Endodermal cell (in vitro differentiated cells): ENCODE measurements at regions not wholly inside any gene's neighbourhood (a gene's known extent, or its start where the extent isn't known, plus 50 kb on each side); places are given as distances from the start of the nearest gene placed in this dataset.

Experiments
- DNase-seq: peaks from one replicate; pipeline ENCODE4 v3.0.0-alpha.2; 2017
- H3K27ac ChIP-seq: 2 replicates; pipeline ENCODE4 v1.5.1; 2013; ENCODE audit warnings: mild to moderate bottlenecking, low read depth, low read length, moderate library complexity
- H3K27me3 ChIP-seq: 2 replicates; pipeline ENCODE4 v1.6.1; 2013; ENCODE audit warnings: mild to moderate bottlenecking, low read length, moderate library complexity; ENCODE audit not compliant: insufficient read depth, control insufficient read depth, poor library complexity, severe bottlenecking
- H3K36me3 ChIP-seq: 2 replicates; pipeline ENCODE4 v1.7.0; 2013; ENCODE audit warnings: mild to moderate bottlenecking, low read length, moderate library complexity; ENCODE audit not compliant: control insufficient read depth, insufficient read depth
- H3K4me1 ChIP-seq: one replicate; pipeline ENCODE4 v1.7.0; 2013; ENCODE audit warnings: low read length; ENCODE audit not compliant: control insufficient read depth, insufficient read depth
- H3K4me3 ChIP-seq: 2 replicates; pipeline ENCODE4 v1.5.1; 2013; ENCODE audit warnings: mild to moderate bottlenecking, low read length, moderate library complexity
- H3K9ac ChIP-seq: 2 replicates; pipeline ENCODE4 v1.6.1; 2013; ENCODE audit warnings: mild to moderate bottlenecking, low read length, moderate library complexity; ENCODE audit not compliant: poor library complexity, severe bottlenecking; ENCODE audit errors: extremely low read depth
- H3K9me3 ChIP-seq: 2 replicates; pipeline ENCODE4 v1.6.1; 2013; ENCODE audit warnings: mild to moderate bottlenecking, low read length, moderate library complexity; ENCODE audit not compliant: control insufficient read depth
- H3K27ac Mint-ChIP-seq: 2 replicates; pipeline ENCODE4 v1.8.0; 2020; ENCODE audit warnings: mixed read lengths
- H3K27me3 Mint-ChIP-seq: 2 replicates; pipeline ENCODE4 v1.8.0; 2021; ENCODE audit warnings: mild to moderate bottlenecking, mixed read lengths; ENCODE audit not compliant: insufficient read depth
- H3K36me3 Mint-ChIP-seq: 2 replicates; pipeline ENCODE4 v1.8.0; 2020; ENCODE audit warnings: low read depth, mixed read lengths
- H3K4me1 Mint-ChIP-seq: 2 replicates; pipeline ENCODE4 v1.8.0; 2020; ENCODE audit warnings: mixed read lengths
- H3K4me3 Mint-ChIP-seq: 2 replicates; pipeline ENCODE4 v1.8.0; 2020; ENCODE audit warnings: mild to moderate bottlenecking, moderate library complexity, mixed read lengths
- H3K9me3 Mint-ChIP-seq: 2 replicates; pipeline ENCODE4 v1.8.0; 2020; ENCODE audit warnings: mild to moderate bottlenecking, mixed read lengths
- WGBS, 2 experiments: methylation state at CpG; one replicate each; pipeline versions ENCODE4 v1.1.5 to v1.1.7; 2013; ENCODE audit warnings: missing lambda C conversion rate in 2 of 2, mixed read lengths in 1 of 2; ENCODE audit not compliant: insufficient coverage in 1 of 2, insufficient read length in 1 of 2; 5-methylcytosine and 5-hydroxymethylcytosine counted together
- TF ChIP-seq, protein P1 (sequence below): fragments of 200-600 bp; sonication (generic); conservative IDR thresholded peaks from 2 replicates; pipeline ENCODE4 v1.5.0; 2021; ENCODE audit warnings: antibody characterized with exemption, mild to moderate bottlenecking

- 17 to 40% methylated on average over 1 to 15 of the region's 15 CpGs for WGBS, 2 experiments
- peaks cover 86% of the 10 kb centered on the region for H3K27me3 Mint-ChIP-seq
- H3K27me3 ChIP-seq, result peaks cover 92% of the 10 kb centered on the region
Observed at GRCh38 chr5:50964746-50965653, 298.6 kb downstream of the PARP8 start.

GRCh38 chr5:50965654-50966375, 299.4 kb downstream of the PARP8 start:
- peak overlapping the region; percentile 61 for H3K4me3 Mint-ChIP-seq

More at GRCh38 chr5:50964746-50965653, 298.6 kb downstream of the PARP8 start:
- peak overlapping the region; percentile 61 for H3K4me3 Mint-ChIP-seq
- no peaks in the 10 kb centered on the region for H3K4me1 ChIP-seq
- no peak overlapping the region for H3K9ac ChIP-seq
- no peaks in the 10 kb centered on the region for H3K36me3 Mint-ChIP-seq
- H3K9me3 ChIP-seq, result no peaks in the 10 kb centered on the region
- H3K27ac ChIP-seq, result no peak overlapping the region
- H3K27ac Mint-ChIP-seq, result no peak overlapping the region
- no peaks in the 10 kb centered on the region for H3K9me3 Mint-ChIP-seq
- peaks cover 52% of the 10 kb centered on the region for H3K4me1 Mint-ChIP-seq
- no peak for DNase-seq
- H3K4me3 ChIP-seq, result no peak overlapping the region
- H3K36me3 ChIP-seq, result no peaks in the 10 kb centered on the region
- TF ChIP-seq, protein P1, sequence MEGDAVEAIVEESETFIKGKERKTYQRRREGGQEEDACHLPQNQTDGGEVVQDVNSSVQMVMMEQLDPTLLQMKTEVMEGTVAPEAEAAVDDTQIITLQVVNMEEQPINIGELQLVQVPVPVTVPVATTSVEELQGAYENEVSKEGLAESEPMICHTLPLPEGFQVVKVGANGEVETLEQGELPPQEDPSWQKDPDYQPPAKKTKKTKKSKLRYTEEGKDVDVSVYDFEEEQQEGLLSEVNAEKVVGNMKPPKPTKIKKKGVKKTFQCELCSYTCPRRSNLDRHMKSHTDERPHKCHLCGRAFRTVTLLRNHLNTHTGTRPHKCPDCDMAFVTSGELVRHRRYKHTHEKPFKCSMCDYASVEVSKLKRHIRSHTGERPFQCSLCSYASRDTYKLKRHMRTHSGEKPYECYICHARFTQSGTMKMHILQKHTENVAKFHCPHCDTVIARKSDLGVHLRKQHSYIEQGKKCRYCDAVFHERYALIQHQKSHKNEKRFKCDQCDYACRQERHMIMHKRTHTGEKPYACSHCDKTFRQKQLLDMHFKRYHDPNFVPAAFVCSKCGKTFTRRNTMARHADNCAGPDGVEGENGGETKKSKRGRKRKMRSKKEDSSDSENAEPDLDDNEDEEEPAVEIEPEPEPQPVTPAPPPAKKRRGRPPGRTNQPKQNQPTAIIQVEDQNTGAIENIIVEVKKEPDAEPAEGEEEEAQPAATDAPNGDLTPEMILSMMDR, result no peak

GRCh38 chr5:50967009-50967562, 300.6 kb downstream of the PARP8 start:
- DNase-seq, result no peak
- Histone ChIP-seq H3K9ac (no peak overlapping the region), H3K4me1 (no peaks in the 10 kb centered on the region), H3K27ac (no peak overlapping the region), H3K9me3 (no peaks in the 10 kb centered on the region), H3K27me3 (peaks cover 89% of the 10 kb centered on the region), H3K36me3 (no peaks in the 10 kb centered on the region), H3K4me3 (peak overlapping the region; percentile 78)
- Mint-ChIP-seq H3K27ac (no peak overlapping the region), H3K4me3 (peak overlapping the region; percentile 61), H3K9me3 (no peaks in the 10 kb centered on the region), H3K36me3 (no peaks in the 10 kb centered on the region), H3K27me3 (peaks cover 90% of the 10 kb centered on the region), H3K4me1 (peaks cover 55% of the 10 kb centered on the region)
- WGBS, 2 experiments, result 0 to 2% methylated on average over 4 to 12 of the region's 12 CpGs
- TF ChIP-seq, protein P1, result no peak

More at GRCh38 chr5:50965654-50966375, 299.4 kb downstream of the PARP8 start:
- H3K9me3 ChIP-seq, result no peaks in the 10 kb centered on the region
- no peaks in the 10 kb centered on the region for H3K4me1 ChIP-seq
- Mint-ChIP-seq H3K36me3 (no peaks in the 10 kb centered on the region), H3K27ac (no peak overlapping the region), H3K4me1 (peaks cover 55% of the 10 kb centered on the region), H3K27me3 (peaks cover 86% of the 10 kb centered on the region), H3K9me3 (no peaks in the 10 kb centered on the region)
- no peaks in the 10 kb centered on the region for H3K36me3 ChIP-seq
- H3K9ac ChIP-seq, result no peak overlapping the region
- no peak overlapping the region for H3K27ac ChIP-seq
- peaks cover 92% of the 10 kb centered on the region for H3K27me3 ChIP-seq
- DNase-seq, result peak; percentile 69
- H3K4me3 ChIP-seq, result peak overlapping the region; percentile 78
- TF ChIP-seq, protein P1, result no peak
- WGBS, 2 experiments, result 12 to 15% methylated on average over 23 to 29 of the region's 29 CpGs
